Peyer's patch (tissue), 4 donors: ENCODE measurements at regions not wholly inside any gene's neighbourhood (a gene's known extent, or its start where the extent isn't known, plus 50 kb on each side); places are given as distances from the start of the nearest gene placed in this dataset.

Source experiments
- DNase-seq, 3 donors: peaks; one replicate each; pipeline ENCODE4 v3.0.0-alpha.2; 2017 to 2019
- H3K27ac ChIP-seq, 4 donors: fragments of 200-600 bp; sonication (generic); one replicate each; pipeline ENCODE4 v1.5.1; 2016 to 2019
- H3K27me3 ChIP-seq, 2 donors: fragments of 200-600 bp; sonication (generic); one replicate each; pipeline ENCODE4 v1.5.1; 2019
- H3K36me3 ChIP-seq, 3 donors: fragments of 200-600 bp; sonication (generic); one replicate each; pipeline ENCODE4 v1.5.1; 2016 to 2019
- H3K4me1 ChIP-seq, 4 donors: fragments of 200-600 bp; sonication (generic); one replicate each; pipeline ENCODE4 v1.5.1; 2016 to 2019
- H3K4me3 ChIP-seq, 4 donors: fragments of 200-600 bp; sonication (generic); 1 replicate in 3 of 4; 2 replicates in 1 of 4; pipeline ENCODE4 v1.5.1; 2016 to 2019; ENCODE audit warnings: mild to moderate bottlenecking in 1 of 4
- H3K9me3 ChIP-seq, 4 donors: fragments of 200-600 bp; sonication (generic); one replicate each; pipeline ENCODE4 v1.5.1; 2016 to 2019; ENCODE audit warnings: mild to moderate bottlenecking in 1 of 4
- CTCF ChIP-seq, 6 experiments: fragments of 450-650 bp in 4 of 6; fragments of 200-600 bp in 2 of 6; sonication (generic) in 1 of 6; IDR thresholded peaks; one replicate each; pipeline ENCODE4 v1.5.1; 2017 to 2019; ENCODE audit warnings: antibody characterized with exemption in 6 of 6, mild to moderate bottlenecking in 3 of 6, moderate library complexity in 1 of 6
- POLR2A ChIP-seq, 2 donors: fragments of 450-650 bp; IDR thresholded peaks; one replicate each; pipeline ENCODE4 v1.5.1; 2017; ENCODE audit warnings: antibody characterized with exemption in 2 of 2, mild to moderate bottlenecking in 2 of 2, moderate library complexity in 2 of 2

GRCh38 chr1:187129132-187129531 is 300.4 kb downstream of the PLA2G4A start:
- no peaks in the 10 kb centered on the region for H3K27me3 ChIP-seq
- no peaks in the 10 kb centered on the region for H3K9me3 ChIP-seq
- no peaks in the 10 kb centered on the region for H3K4me1 ChIP-seq
- no peak for DNase-seq
- TF ChIP-seq POLR2A (IDR thresholded peaks at IDR 0.05), result no peak
- no peak for TF ChIP-seq CTCF (IDR thresholded peaks at IDR 0.05)
- no peak overlapping the region for H3K27ac ChIP-seq
- no peak overlapping the region for H3K4me3 ChIP-seq
- H3K36me3 ChIP-seq, result no peaks in the 10 kb centered on the region

GRCh38 chr1:187143783-187144182 is 315.0 kb downstream of the PLA2G4A start:
- TF ChIP-seq CTCF (IDR thresholded peaks at IDR 0.05), result no peak
- no peak for TF ChIP-seq POLR2A (IDR thresholded peaks at IDR 0.05)
- Histone ChIP-seq H3K27ac (no peak overlapping the region), H3K27me3 (no peaks in the 10 kb centered on the region), H3K4me1 (no peaks in the 10 kb centered on the region), H3K36me3 (no peaks in the 10 kb centered on the region), H3K9me3 (no peaks in the 10 kb centered on the region), H3K4me3 (no peak overlapping the region)
- DNase-seq, result no peak

- no peak for TF ChIP-seq POLR2A (IDR thresholded peaks at IDR 0.05)
- TF ChIP-seq CTCF (IDR thresholded peaks at IDR 0.05), result no peak
- Histone ChIP-seq H3K4me3 (no peak overlapping the region), H3K27me3 (no peaks in the 10 kb centered on the region), H3K9me3 (no peaks in the 10 kb centered on the region), H3K4me1 (no peaks in the 10 kb centered on the region), H3K36me3 (no peaks in the 10 kb centered on the region), H3K27ac (no peak overlapping the region)
- DNase-seq, result no peak
Observed at GRCh38 chr1:187146388-187146787, 317.6 kb downstream of the PLA2G4A start.

GRCh38 chr1:187151555-187151954 is 322.8 kb downstream of the PLA2G4A start:
- H3K4me3 ChIP-seq, result no peak overlapping the region
- TF ChIP-seq CTCF (IDR thresholded peaks at IDR 0.05), result no peak
- no peak for TF ChIP-seq POLR2A (IDR thresholded peaks at IDR 0.05)

GRCh38 chr1:187153047-187153446 is 324.3 kb downstream of the PLA2G4A start:
- TF ChIP-seq POLR2A (IDR thresholded peaks at IDR 0.05) (no peak), CTCF (IDR thresholded peaks at IDR 0.05) (no peak)
- Histone ChIP-seq H3K4me3 (no peak overlapping the region), H3K27me3 (no peaks in the 10 kb centered on the region), H3K4me1 (no peaks in the 10 kb centered on the region), H3K27ac (no peak overlapping the region), H3K36me3 (no peaks in the 10 kb centered on the region), H3K9me3 (peaks cover 0 to 3% (median 0%) of the 10 kb centered on the region in 4 donors)
- DNase-seq, result no peak

More at GRCh38 chr1:187151555-187151954, 322.8 kb downstream of the PLA2G4A start:
- H3K27ac ChIP-seq, result no peak overlapping the region
- H3K27me3 ChIP-seq, result no peaks in the 10 kb centered on the region
- H3K36me3 ChIP-seq, result no peaks in the 10 kb centered on the region
- H3K4me1 ChIP-seq, result no peaks in the 10 kb centered on the region
- no peak for DNase-seq
- peaks cover 0 to 3% (median 0%) of the 10 kb centered on the region in 4 donors for H3K9me3 ChIP-seq

GRCh38 chr1:187157115-187157514 is 328.4 kb downstream of the PLA2G4A start:
- Histone ChIP-seq H3K27me3 (no peaks in the 10 kb centered on the region), H3K4me3 (no peak overlapping the region), H3K36me3 (no peaks in the 10 kb centered on the region), H3K4me1 (no peaks in the 10 kb centered on the region), H3K27ac (no peak overlapping the region), H3K9me3 (peaks cover 0 to 3% (median 0%) of the 10 kb centered on the region in 4 donors)
- DNase-seq, result no peak
- TF ChIP-seq CTCF (IDR thresholded peaks at IDR 0.05) (no peak), POLR2A (IDR thresholded peaks at IDR 0.05) (no peak)
